IPS DF 4.7 (cell line): ENCODE measurements at regions not wholly inside any gene's neighbourhood (a gene's known extent, or its start where the extent isn't known, plus 50 kb on each side); places are given as distances from the start of the nearest gene placed in this dataset.
"Not testable (repeated sequence)": the region's sequence is repeated elsewhere in the genome, so short reads cannot be mapped to it uniquely, and the experiment has no call there.

ENCODE experiments used
- DNase-seq: peaks from one replicate; pipeline ENCODE4 v3.0.0-alpha.2; 2013; ENCODE audit warnings: low spot score; ENCODE audit errors: extremely low read depth

DNA sequence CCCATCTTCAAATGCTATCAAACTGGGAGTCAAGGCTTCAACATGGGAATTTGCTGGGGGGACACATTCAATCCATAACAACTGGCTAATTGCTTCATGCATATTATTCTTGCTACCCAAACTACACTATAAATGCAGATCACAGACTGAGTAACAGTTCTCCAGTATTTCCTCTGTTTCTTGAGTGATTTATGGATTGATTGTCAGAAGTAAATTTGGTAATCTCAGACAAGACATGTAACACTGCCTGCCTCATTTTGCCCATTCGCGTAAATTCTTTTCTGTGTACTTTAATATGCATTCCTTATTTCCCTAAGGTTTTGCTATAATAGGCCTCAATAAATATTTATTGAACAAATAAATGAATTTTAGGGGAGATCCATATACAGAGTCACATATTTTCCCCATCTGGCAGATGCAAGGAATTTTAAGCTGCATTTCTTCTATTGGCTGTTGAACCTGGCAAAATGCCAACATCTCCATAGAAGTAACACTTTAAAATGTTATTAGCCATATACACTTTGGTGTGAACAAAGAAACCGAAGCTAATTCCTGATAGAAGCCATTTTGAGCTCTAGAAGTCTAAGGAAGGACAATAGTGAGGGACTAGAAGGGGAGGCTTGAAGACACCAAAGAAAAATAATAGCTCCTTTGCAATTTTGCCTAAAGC is 98.2 kb downstream of the QRSL1 start:
- DNase-seq, result no peak

DNA sequence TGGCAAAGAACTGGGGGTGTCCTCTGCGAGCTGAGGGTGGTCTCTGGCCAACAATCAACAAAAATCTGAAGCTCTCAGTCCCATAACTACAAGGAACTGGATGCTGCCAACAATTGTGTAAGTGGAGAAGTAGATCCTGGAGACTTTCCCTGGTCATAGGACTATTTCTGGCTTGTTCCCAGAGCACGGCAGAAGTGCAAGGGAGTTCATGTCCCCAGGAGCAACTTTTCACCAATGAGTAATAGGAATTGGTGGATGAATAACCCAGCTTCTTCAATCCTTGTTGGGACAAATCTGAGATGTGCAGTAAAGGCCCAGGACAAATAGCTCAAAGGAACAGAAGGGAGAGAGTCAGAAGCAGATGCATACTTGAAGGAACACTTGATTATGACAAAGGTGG is 95.5 kb downstream of the QRSL1 start:
- no peak for DNase-seq

DNA sequence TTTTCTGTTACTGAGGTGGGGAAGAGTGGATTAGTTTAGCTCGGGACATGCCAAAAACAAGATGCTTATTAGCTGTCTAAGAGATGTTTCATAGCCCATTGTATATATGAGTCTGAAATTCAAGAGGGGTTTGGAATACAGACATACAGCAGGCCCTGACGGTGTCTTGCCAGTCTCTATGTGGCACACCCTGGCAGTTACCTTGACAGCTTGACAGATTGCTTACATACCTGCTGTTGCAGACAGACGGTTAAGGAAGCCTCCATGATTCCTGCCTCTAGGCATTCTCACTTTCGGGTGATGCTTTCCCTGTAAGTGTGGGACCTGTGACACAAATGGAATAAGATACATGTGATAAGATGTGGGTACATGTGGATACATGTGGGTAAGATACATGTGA is 95.0 kb downstream of the QRSL1 start:
- no peak for DNase-seq

DNA sequence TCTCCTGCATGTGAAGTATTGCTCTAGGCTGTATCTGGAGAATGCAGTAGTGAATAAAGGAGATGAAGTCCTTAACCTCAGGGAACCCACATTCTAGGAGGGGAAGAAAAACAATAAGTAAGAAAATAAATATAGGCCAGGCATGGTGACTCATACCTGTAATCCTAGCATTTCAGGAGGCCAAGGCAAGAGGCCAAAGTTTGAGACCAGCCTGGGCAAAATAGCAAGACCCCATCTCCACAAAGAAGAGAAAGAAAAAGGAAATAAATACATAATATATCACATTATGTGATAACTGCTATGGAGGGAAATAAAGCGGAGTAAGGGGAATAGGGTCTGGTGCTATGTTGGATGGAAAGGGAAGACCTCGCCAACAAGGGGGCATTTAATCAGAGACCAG is 94.0 kb downstream of the QRSL1 start:
- not testable (repeated sequence) for DNase-seq

DNA sequence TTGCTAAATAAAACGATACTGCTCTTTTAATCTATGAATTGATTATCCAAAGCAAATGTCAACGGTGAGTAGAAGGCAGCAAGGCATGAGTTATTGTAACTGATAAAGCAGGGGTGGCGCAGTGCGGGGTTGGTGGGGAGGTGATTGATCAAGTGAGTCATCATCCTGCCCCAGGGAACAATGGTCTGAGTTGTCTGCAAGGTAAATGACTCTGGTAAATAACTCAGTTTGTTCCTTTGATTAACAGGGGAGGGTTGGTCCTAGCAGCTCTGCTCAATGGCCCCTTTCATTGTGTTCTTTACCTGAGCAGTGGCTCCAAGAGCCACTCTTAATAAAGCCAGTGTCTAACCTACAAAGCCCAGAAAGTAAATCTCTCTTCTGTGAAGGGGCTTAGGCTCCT is 91.8 kb downstream of the QRSL1 start:
- not testable (repeated sequence) for DNase-seq
